ENCODE measurements at regions not wholly inside any gene's neighbourhood (a gene's known extent, or its start where the extent isn't known, plus 50 kb on each side); places are given as distances from the start of the nearest gene placed in this dataset.

DNA sequence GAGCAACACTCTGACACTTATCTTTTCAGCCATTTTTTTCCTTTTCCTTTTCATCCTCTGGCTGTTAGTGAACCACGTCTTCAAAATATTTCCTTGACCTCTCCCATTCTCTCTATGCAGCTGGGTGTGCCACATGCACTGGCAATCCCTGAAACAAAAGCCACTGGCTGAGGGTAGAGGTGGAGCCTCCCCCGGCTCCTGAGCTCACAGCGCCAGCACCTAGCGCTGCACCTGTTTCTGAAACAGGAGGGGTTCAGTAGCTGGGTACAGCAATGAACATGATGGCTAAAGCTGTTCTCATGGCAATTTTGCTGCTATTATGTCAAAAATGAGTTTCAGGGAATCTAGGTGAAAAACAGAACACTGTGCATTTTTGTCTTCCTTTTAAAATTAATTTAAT lies 314.7 kb upstream of the ATP10A start:
- no peak for DNase-seq

DNA sequence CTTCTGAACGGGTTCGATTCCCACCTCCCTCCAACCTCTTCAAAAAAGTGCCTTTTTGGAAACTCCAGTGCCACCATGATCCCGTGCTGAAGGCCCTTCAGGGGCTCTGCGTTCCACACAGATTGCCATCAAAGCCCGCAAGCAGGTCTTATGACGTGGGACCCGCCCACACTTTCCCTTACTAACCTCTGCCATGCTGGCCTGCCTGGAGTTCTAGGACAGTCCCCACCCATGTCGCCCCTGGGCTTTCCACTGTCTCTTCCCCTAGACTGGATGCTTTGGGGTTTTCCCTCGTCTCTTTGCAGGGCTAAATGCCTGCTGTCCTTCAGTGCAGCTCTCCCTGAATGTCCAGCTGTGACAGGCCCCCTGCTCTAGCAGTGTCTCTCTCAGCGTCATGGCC lies 313.7 kb upstream of the ATP10A start:
- no peak for DNase-seq

DNA sequence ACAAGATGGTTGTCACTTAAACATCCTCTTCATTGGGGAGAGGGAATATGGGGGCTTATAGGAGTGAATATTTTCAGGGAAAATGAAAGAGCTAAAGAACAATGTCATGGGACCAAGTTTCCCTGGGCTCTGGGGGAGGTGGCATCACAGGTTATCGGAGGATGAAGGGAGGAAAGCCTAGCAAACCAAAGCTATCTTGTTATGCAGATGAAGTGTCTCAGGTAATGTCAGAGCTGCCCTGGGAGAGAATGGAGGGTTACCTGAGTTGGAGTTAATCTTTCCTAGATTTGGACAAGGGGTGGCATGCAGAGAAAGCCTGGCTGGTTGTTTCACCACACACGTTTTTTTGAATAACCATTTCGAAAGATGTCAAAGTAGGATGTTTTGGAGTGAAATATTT lies 308.1 kb upstream of the ATP10A start:
- DNase-seq = no peak

DNA sequence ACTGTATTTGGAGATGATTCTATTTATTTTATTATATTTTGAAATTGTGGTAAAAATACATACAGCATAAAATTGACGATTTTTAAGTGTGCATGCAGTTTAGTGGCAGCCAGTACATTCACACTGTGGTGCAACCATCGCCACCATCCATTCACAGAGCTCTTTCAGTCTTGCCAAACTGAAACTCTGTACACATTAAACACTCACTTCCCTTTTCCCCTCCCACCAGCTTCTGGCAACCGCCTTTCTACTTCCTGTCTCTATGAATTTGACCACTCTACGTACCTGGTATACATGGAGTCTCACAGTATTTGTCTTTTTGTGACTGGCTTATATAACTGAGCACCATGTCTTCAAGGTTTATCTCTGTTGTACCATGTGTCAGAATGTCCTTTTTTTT lies 303.3 kb upstream of the ATP10A start:
- no peak for DNase-seq

- no peak for DNase-seq
Observed at GRCh38 chr15:26165546-26165945, 302.4 kb upstream of the ATP10A start.

DNA sequence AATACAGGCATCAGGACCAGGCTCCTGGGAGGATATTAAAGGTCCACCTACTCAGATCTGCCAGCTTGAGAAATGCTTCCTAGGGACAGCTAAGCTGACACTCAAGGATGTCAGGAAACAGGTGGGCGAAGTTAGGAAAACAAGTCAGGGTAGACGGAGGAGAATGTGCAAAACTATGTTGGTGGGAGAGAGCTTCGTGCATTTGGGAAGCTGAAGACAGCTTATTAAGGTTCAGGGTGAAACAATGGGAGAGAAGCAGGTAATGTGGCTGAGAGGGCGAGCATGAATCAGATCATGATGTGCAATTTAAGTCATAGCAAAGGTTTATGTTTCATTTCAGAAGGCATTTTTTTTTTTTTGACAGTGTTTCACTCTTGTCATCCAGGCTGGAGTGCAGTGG lies 297.2 kb upstream of the ATP10A start:
- DNase-seq = no peak

DNA sequence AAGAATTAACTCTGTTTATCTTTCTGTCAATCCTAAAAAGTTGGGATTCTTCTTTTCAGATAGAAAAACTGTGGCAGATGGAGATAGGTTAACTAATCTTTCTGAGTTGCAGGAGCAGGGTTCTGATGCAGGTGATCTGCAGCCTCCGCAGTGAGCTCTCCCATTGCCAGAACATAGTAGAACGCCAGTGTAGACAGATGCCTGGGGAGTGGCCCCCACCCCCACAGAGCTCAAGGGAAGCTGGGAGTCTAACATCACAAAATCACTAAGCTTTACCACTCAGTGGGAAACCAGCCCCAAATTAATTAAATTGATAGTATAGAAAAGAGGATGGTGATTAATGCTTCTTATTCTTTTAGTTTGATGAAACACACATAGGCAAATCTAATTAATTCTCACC lies 295.0 kb upstream of the ATP10A start:
- no peak for DNase-seq

DNA sequence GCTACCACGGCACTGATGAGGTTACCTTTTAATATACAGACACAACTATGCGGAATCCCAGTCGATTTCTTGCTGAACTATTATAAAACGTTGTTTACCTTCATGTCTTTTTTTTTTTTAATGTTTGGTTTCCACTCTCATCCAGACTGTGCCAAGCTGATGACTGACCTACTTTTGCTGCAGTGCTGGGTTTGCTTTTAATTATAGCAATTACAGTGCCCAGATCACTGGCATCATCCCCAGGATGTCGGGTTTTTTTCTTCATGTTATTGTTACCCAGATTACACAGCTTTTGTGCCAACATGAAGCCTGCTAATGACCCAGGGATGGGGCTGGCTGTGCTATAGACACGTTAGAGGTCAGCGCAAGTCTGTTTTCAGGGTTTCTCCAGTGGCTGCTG lies 294.0 kb upstream of the ATP10A start:
- DNase-seq = no peak

DNA sequence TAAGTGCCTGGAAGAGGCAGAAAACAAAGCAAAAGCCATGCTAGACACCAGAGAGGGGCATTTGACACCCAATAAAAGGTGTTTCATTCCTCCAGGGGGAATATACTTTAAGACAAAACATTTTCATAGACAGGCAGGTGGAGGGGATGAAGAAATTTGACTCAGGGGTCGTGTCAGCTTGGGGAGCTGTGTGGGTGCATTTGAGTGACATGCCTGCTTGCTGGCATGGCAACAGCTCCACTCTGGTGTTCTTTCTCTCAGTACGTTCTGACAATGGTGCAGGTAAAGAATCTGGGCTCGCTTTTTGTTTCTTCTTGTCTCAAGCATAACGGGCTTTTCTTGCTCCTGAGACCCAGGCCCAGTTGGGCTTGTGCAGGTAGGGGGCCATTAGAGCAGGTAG lies 292.9 kb upstream of the ATP10A start:
- no peak for DNase-seq

DNA sequence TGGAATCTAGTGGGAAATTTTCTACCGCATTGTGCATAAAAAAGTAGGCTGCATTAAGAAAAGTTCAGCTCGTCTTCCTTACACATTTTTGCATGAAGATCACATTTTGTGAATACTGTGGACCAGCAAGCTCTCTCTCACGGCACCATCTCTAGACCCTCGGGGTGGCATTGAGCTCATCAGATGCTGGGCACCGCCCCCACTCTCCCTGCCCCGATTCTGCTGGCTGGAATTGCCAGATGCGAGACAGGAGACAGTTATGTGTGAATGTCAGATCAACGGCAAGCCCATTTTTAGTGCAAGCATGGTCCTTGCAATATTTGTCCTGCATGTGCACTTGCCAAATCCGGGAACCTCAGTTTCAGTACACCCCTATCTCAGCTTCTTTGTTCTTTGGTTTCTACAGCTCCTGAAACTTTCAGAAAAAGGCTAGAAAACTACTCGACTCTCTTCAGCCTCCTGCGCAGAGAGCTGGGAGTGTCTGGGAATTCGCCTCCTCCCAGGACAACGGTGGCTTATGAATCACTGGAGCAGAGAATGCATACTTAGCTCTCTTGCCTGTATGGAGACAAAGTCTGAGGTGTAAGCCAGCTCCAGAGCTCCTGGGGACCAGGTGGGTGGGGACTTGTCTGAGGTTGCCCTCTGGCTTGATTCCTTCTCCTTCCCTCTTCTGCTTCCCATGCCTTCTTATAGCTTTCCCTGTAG lies 285.2 kb upstream of the ATP10A start:
- DNase-seq = no peak

- DNase-seq = no peak
Observed at GRCh38 chr15:26146202-26146601, 283.1 kb upstream of the ATP10A start.

DNA sequence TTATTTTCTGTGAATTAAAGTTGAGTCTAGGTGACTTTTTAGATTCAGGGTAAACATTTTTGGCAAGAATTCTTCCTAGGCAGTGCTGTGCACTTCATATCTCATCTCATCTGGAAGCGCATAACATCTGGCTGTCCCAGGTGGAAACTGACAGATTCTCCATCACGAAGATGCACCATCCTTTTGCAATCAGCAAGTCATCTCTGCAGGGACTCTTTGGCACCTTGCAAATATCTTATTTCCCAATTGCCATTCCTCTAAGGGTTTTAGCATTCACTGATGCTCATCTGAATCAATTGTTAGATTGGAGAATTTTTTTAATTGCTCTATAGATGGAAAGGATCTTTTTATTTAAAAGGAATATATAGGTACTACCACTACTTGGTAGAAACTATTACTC lies 282.7 kb upstream of the ATP10A start:
- DNase-seq = no peak

DNA sequence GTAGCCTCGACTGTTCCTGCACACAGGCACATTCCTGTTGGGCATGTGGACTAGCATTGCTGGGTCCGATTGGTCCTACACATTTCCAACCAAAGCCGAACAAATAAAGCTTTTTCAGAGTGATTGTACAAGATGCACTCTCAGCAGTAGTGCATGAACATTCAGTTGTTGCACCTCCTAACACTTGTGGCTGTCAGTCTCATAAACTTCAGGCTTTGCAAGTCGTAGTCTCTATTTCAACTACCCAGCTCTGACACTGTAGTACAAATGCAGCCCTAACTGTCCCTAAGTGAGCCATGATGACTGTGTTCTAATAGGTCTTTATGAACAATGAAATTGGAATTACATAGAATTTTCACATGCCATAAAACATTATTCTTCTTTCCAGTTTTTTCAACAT lies 281.7 kb upstream of the ATP10A start:
- DNase-seq = no peak

DNA sequence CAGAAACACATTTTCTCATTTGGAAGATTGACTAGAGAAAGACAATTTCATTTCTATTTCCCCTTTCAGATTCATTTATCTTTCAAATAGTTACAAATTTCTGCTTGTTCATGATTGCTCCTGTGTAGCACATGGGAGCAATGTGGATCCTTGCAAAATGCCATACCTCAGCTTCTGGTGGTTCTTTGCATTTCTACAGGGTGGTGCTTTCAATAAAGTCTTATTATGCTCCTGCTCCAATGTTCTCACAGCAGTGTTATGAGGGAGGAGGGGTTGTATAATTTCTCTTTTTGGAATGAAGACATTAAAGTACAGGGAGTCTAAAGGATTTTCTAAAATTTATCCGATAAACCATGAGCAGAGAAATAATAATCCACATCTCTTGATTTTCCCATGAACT lies 280.1 kb upstream of the ATP10A start:
- no peak for DNase-seq

- no peak for DNase-seq
Observed at GRCh38 chr15:26134812-26135211, 271.7 kb upstream of the ATP10A start.

GRCh38 chr15:26134152-26134551 lies 271.0 kb upstream of the ATP10A start:
- DNase-seq = no peak

DNA sequence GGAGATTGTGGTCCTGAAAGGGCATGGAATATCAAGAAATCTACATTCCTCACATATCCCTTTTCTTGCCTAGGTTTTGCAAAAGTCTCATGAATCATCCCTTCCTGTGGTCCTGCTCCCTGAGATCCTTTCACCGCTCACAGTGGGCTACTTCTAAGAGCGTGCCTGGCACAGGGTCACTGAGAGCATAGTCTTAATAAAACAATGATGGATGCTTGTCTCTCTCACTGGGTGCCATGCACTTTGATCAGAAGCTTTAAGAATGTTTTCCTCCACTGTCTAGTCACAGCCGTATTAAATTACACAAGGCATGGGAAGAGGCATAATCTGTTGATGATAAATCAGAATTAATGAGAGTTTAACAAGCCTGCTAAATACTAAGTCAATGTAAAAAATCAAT lies 269.7 kb upstream of the ATP10A start:
- DNase-seq = no peak

GRCh38 chr15:26129852-26130251 lies 266.7 kb upstream of the ATP10A start:
- DNase-seq = no peak

DNA sequence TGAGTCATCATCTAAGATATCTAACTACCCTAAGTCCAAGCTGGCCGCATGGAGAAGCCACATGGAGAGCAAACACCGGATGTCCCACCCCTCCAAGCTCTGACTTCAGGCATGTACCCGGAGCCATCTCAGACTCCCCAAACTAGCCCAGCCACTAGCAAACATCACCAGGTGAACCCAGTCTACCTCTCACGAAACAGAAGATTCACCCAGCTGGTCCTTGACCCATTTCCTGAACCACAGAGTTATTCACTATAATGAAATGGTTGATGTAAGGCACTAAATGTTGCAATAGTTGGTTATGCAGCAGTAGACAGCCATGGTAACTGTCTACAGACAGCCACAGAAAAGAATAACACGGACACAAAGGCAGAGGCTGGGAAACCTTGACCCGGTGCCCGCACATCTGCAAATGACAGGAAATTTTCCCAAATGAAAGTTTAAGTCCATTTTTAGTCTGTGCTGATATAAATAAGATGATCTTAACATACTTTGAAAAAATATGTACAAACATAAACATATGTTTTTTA lies 265.5 kb upstream of the ATP10A start:
- no peak for DNase-seq

GRCh38 chr15:26126819-26127387 lies 263.8 kb upstream of the ATP10A start:
- DNase-seq = no peak

- DNase-seq = no peak
Observed at GRCh38 chr15:26126070-26126469, 262.9 kb upstream of the ATP10A start.

DNA sequence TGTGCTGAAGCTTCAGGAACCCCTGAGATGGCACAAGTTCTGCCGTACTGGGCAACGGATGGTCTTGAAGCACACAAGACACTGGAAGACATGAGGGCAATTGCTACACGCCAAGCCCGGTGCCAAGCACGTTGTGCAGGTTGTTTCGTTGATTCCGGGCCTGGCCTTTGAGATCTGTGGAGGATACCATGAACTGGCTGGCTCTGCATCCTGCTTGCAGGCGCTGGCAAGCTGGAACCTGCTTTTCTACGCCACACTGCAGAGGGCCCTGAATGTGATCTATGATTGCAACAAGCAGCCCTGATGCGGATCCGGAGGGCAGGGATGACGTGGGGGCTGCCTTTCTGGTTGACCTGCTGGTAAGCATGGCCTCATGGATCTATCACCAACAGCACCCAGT lies 262.5 kb upstream of the ATP10A start:
- DNase-seq = no peak

GRCh38 chr15:26119322-26119721 lies 256.2 kb upstream of the ATP10A start:
- DNase-seq = no peak

- peak; percentile 23 for DNase-seq
Observed at GRCh38 chr15:26115229-26115943, 252.3 kb upstream of the ATP10A start.
